ENCODE measurements at regions not wholly inside any gene's neighbourhood (a gene's known extent, or its start where the extent isn't known, plus 50 kb on each side); places are given as distances from the start of the nearest gene placed in this dataset.
A peak's percentile ranks its signal among the peaks of the same experiment; 100 is the strongest.

- CTCF ChIA-PET: interaction anchor here (0.6 to 0.8 kb wide), 2 partner anchors 77 to 171 kb away, joined by 3 to 4 read pairs; no protein-coding TSS in a partner anchor
- Histone ChIP-seq H3K9ac (ENCODE audit: low read length) (no peak overlapping the region), H3K4me3 (ENCODE audit: control extremely low read depth in 1 of 5, extremely low read depth in 1 of 5, insufficient read depth in 1 of 5, low read depth in 2 of 5, low read length in 4 of 5) (no peak overlapping the region), H3K27ac (ENCODE audit: low read length in 2 of 2) (no peak overlapping the region), H3K4me2 (replicated peaks; ENCODE audit: low read depth, low read length, poor library complexity, severe bottlenecking) (no peak overlapping the region), H3K9me3 (ENCODE audit: control extremely low read depth in 1 of 3, control insufficient read depth in 2 of 3, insufficient read depth in 1 of 3, low read length in 2 of 3) (no peaks in the 10 kb centered on the region), H3K79me2 (ENCODE audit: control insufficient read depth, insufficient read depth, low read length) (no peaks in the 10 kb centered on the region), H3K27me3 (replicated peaks in 1 of 4; ENCODE audit: control extremely low read depth in 1 of 4, control insufficient read depth in 3 of 4, insufficient read depth in 4 of 4, low read length in 3 of 4) (peaks cover 0 to 7% (median 2%) of the 10 kb centered on the region in 4 experiments), H4K20me1 (ENCODE audit: control insufficient read depth, insufficient read depth, low read length, poor library complexity, severe bottlenecking) (no peaks in the 10 kb centered on the region), H3K4me1 (ENCODE audit: control insufficient read depth in 2 of 2, insufficient read depth in 2 of 2, low read length in 2 of 2) (no peaks in the 10 kb centered on the region), H3K36me3 (replicated peaks in 1 of 2; ENCODE audit: control extremely low read depth in 1 of 2, control insufficient read depth in 1 of 2, extremely low read depth in 1 of 2, insufficient read depth in 2 of 2, low read length in 1 of 2) (no peaks in the 10 kb centered on the region), H2AFZ (ENCODE audit: insufficient read depth, low read depth, low read length, poor library complexity, severe bottlenecking) (no peak overlapping the region)
- H3K4me1 Mint-ChIP-seq: no peaks in the 10 kb centered on the region
- DNase-seq (peak; percentile 25), ATAC-seq (ENCODE audit: low read depth) (no peak)
- H3K27me3 Mint-ChIP-seq: peaks cover 7% of the 10 kb centered on the region
- H3K9me3 Mint-ChIP-seq (ENCODE audit: insufficient read depth): no peaks in the 10 kb centered on the region
- H3K4me3 Mint-ChIP-seq: no peak overlapping the region
- TF ChIP-seq CTCF (IDR thresholded peaks at IDR 0.05) (peak; percentile 84), EZH2 (IDR thresholded peaks at IDR 0.05; ENCODE audit: borderline replicate concordance, insufficient read depth, low read depth, low read length, poor library complexity, severe bottlenecking) (no peak)
- POLR2A ChIA-PET: no interaction called here
- H3K27ac Mint-ChIP-seq: no peak overlapping the region
- intact Hi-C loops (cut with micrococcal nuclease): loop anchor here (5.0 to 10.0 kb wide), 2 partner anchors 1100 to 1502 kb away; no protein-coding TSS in a partner anchor
- WGBS (ENCODE audit: insufficient coverage): 39% methylated on average over 2 of the region's 3 CpGs
Observed at GRCh38 chr6:86856937-86857563, 80.3 kb upstream of the HTR1E start.

- Mint-ChIP-seq H3K27ac (no peak overlapping the region), H3K4me3 (no peak overlapping the region), H3K9me3 (ENCODE audit: insufficient read depth) (no peaks in the 10 kb centered on the region), H3K27me3 (peaks cover 7% of the 10 kb centered on the region), H3K4me1 (no peaks in the 10 kb centered on the region)
- H3K79me2 ChIP-seq (ENCODE audit: control insufficient read depth, insufficient read depth, low read length): no peaks in the 10 kb centered on the region
- no peak overlapping the region for H2AFZ ChIP-seq (ENCODE audit: insufficient read depth, low read depth, low read length, poor library complexity, severe bottlenecking)
- H3K4me2 ChIP-seq (replicated peaks; ENCODE audit: low read depth, low read length, poor library complexity, severe bottlenecking): no peak overlapping the region
- peaks cover 0 to 7% (median 2%) of the 10 kb centered on the region in 4 experiments for H3K27me3 ChIP-seq (replicated peaks in 1 of 4; ENCODE audit: control extremely low read depth in 1 of 4, control insufficient read depth in 3 of 4, insufficient read depth in 4 of 4, low read length in 3 of 4)
- H3K36me3 ChIP-seq (replicated peaks in 1 of 2; ENCODE audit: control extremely low read depth in 1 of 2, control insufficient read depth in 1 of 2, extremely low read depth in 1 of 2, insufficient read depth in 2 of 2, low read length in 1 of 2): no peaks in the 10 kb centered on the region
- DNase-seq: no peak
- H3K9me3 ChIP-seq (ENCODE audit: control extremely low read depth in 1 of 3, control insufficient read depth in 2 of 3, insufficient read depth in 1 of 3, low read length in 2 of 3): no peaks in the 10 kb centered on the region
- no peaks in the 10 kb centered on the region for H3K4me1 ChIP-seq (ENCODE audit: control insufficient read depth in 2 of 2, insufficient read depth in 2 of 2, low read length in 2 of 2)
- ATAC-seq (ENCODE audit: low read depth): no peak
- intact Hi-C loops (cut with micrococcal nuclease): loop anchor here (5.0 to 10.0 kb wide), 2 partner anchors 1099 to 1502 kb away; no protein-coding TSS in a partner anchor
- H3K9ac ChIP-seq (ENCODE audit: low read length): no peak overlapping the region
- CTCF ChIA-PET: no interaction called here
- no peaks in the 10 kb centered on the region for H4K20me1 ChIP-seq (ENCODE audit: control insufficient read depth, insufficient read depth, low read length, poor library complexity, severe bottlenecking)
- H3K4me3 ChIP-seq (ENCODE audit: control extremely low read depth in 1 of 5, extremely low read depth in 1 of 5, insufficient read depth in 1 of 5, low read depth in 2 of 5, low read length in 4 of 5): no peak overlapping the region
- TF ChIP-seq EZH2 (IDR thresholded peaks at IDR 0.05; ENCODE audit: borderline replicate concordance, insufficient read depth, low read depth, low read length, poor library complexity, severe bottlenecking): no peak
- TF ChIP-seq CTCF (IDR thresholded peaks at IDR 0.05): no peak
- no peak overlapping the region for H3K27ac ChIP-seq (ENCODE audit: low read length in 2 of 2)
- POLR2A ChIA-PET: no interaction called here
Observed at GRCh38 chr6:86856379-86856778, 80.9 kb upstream of the HTR1E start.
